OCI-LY1 (cell line): ENCODE measurements at regions not wholly inside any gene's neighbourhood (a gene's known extent, or its start where the extent isn't known, plus 50 kb on each side); places are given as distances from the start of the nearest gene placed in this dataset.

ENCODE experiments used
- H2AFZ ChIP-seq: fragments of 200-600 bp; sonication (generic), shearing (Covaris generic); 2 replicates; pipeline ENCODE4 v1.6.0; 2014; ENCODE audit warnings: antibody characterized with exemption, mild to moderate bottlenecking, low read length
- H3F3A ChIP-seq: fragments of 200-600 bp; sonication (generic), shearing (Covaris generic); 2 replicates; pipeline ENCODE4 v1.6.0; 2014; ENCODE audit warnings: mild to moderate bottlenecking, antibody characterized with exemption, low read length, moderate library complexity; ENCODE audit not compliant: insufficient read depth
- H3K27ac ChIP-seq: fragments of 200-600 bp; sonication (generic); 2 replicates; pipeline ENCODE4 v1.5.1; 2014; ENCODE audit warnings: low read length, mixed run types, mild to moderate bottlenecking, low read depth; ENCODE audit not compliant: poor library complexity, severe bottlenecking
- H3K27me3 ChIP-seq: fragments of 200-600 bp; sonication (generic); 2 replicates; pipeline ENCODE4 v1.6.0; 2014; ENCODE audit warnings: antibody characterized with exemption, mild to moderate bottlenecking, low read length, moderate library complexity; ENCODE audit not compliant: insufficient read depth
- H3K36me3 ChIP-seq: fragments of 200-600 bp; sonication (generic); 2 replicates; pipeline ENCODE4 v1.6.1; 2014; ENCODE audit warnings: mild to moderate bottlenecking, antibody characterized with exemption, low read length, moderate library complexity, mixed read lengths; ENCODE audit not compliant: insufficient read depth
- H3K4me1 ChIP-seq: fragments of 200-600 bp; sonication (generic); 2 replicates; pipeline ENCODE4 v1.5.1; 2014; ENCODE audit warnings: mild to moderate bottlenecking, low read length, moderate library complexity; ENCODE audit not compliant: insufficient read depth, severe bottlenecking
- H3K4me2 ChIP-seq: fragments of 200-600 bp; sonication (generic), shearing (Covaris generic); 2 replicates; pipeline ENCODE4 v1.6.1; 2014; ENCODE audit warnings: low read length
- H3K4me3 ChIP-seq: fragments of 200-600 bp; sonication (generic); 2 replicates; pipeline ENCODE4 v1.5.1; 2014; ENCODE audit warnings: low read length, low read depth, mild to moderate bottlenecking, mixed read lengths; ENCODE audit not compliant: poor library complexity, severe bottlenecking
- H3K79me2 ChIP-seq: fragments of 200-600 bp; shearing (Covaris generic); 2 replicates; pipeline ENCODE4 v1.6.1; 2016; ENCODE audit warnings: mixed run types, low read length, mixed read lengths; ENCODE audit not compliant: insufficient read depth
- H3K9ac ChIP-seq: fragments of 200-600 bp; sonication (generic), shearing (Covaris generic); 2 replicates; pipeline ENCODE4 v1.6.1; 2014; ENCODE audit warnings: mild to moderate bottlenecking, low read length, mixed read lengths
- H3K9me2 ChIP-seq: fragments of 200-600 bp; sonication (generic), shearing (Covaris generic); 2 replicates; pipeline ENCODE4 v1.6.1; 2014; ENCODE audit warnings: low read depth, mild to moderate bottlenecking, low read length, mixed read lengths
- H3K9me3 ChIP-seq: fragments of 200-600 bp; shearing (Covaris generic); 2 replicates; pipeline ENCODE4 v1.6.1; 2014; ENCODE audit warnings: low read length, mixed read lengths
- H4K20me1 ChIP-seq: fragments of 200-600 bp; sonication (generic), shearing (Covaris generic); 2 replicates; pipeline ENCODE4 v1.6.0; 2016; ENCODE audit warnings: mild to moderate bottlenecking, low read length; ENCODE audit not compliant: insufficient read depth
- CTCF ChIP-seq: fragments of 200-600 bp; sonication (generic), shearing (Covaris generic); IDR thresholded peaks from 2 replicates; pipeline ENCODE4 v1.5.1; 2017; ENCODE audit warnings: mild to moderate bottlenecking, antibody characterized with exemption, low read length, moderate library complexity, mixed read lengths
- EZH2 ChIP-seq: fragments of 200-600 bp; sonication (generic), shearing (Covaris generic); IDR thresholded peaks from 2 replicates; pipeline ENCODE4 v1.8.0; 2017; ENCODE audit warnings: borderline replicate concordance, mixed run types, mild to moderate bottlenecking, antibody characterized with exemption, low read length, moderate library complexity, mixed read lengths

DNA sequence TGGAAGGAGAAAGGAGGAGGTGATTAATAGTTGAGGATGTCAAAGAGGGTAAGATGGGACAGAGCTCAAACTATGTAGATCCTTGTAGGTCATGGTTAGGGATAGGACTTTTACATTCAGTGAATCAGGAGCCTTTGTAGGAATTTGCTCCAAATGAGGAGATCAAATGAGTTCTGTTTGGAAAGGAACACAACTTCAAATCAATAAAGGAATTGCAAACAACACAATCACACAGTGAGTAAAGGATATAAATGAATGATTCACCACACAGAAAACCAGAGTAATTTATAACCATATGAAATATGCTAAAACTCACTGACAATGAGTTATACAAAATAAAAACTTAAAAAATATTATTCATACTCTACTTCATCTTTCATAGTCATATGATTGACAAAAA, 480.8 kb upstream of the EPHA7 start:
- Histone ChIP-seq H3K4me3 (no peak overlapping the region), H3K9me3 (no peaks in the 10 kb centered on the region), H3K36me3 (no peaks in the 10 kb centered on the region), H3K4me1 (no peaks in the 10 kb centered on the region), H3K4me2 (no peak overlapping the region), H3K79me2 (no peaks in the 10 kb centered on the region), H3F3A (no peaks in the 10 kb centered on the region), H2AFZ (no peak overlapping the region), H3K9me2 (no peaks in the 10 kb centered on the region), H4K20me1 (no peaks in the 10 kb centered on the region), H3K27ac (no peak overlapping the region), H3K9ac (no peak overlapping the region), H3K27me3 (no peaks in the 10 kb centered on the region)
- TF ChIP-seq CTCF (no peak), EZH2 (no peak)

DNA sequence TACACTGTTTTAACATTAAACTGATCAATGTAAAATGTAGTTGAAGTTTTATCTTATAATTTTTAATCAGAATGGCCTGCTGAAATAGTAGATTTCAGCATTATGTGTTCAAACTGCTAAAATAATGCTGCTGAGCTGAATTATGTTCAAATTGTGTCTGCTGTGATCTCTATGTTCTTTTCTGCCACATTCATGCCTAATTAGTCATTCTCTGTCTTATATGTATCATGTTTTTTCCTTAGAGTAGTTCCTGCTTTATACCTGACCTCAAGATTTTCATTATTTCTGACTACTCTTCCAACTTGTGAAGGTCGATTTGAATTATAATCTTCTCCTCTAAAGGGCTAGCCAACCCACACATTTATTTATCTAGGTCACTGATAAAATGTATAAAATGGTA, 476.7 kb upstream of the EPHA7 start:
- Histone ChIP-seq H2AFZ (no peak overlapping the region), H3K9me3 (no peaks in the 10 kb centered on the region), H3K4me1 (no peaks in the 10 kb centered on the region), H3K9ac (no peak overlapping the region), H3F3A (no peaks in the 10 kb centered on the region), H3K4me2 (no peak overlapping the region), H3K36me3 (no peaks in the 10 kb centered on the region), H3K4me3 (no peak overlapping the region), H4K20me1 (no peaks in the 10 kb centered on the region), H3K27me3 (no peaks in the 10 kb centered on the region), H3K9me2 (no peaks in the 10 kb centered on the region), H3K27ac (no peak overlapping the region), H3K79me2 (no peaks in the 10 kb centered on the region)
- TF ChIP-seq CTCF = no peak
- no peak for TF ChIP-seq EZH2

DNA sequence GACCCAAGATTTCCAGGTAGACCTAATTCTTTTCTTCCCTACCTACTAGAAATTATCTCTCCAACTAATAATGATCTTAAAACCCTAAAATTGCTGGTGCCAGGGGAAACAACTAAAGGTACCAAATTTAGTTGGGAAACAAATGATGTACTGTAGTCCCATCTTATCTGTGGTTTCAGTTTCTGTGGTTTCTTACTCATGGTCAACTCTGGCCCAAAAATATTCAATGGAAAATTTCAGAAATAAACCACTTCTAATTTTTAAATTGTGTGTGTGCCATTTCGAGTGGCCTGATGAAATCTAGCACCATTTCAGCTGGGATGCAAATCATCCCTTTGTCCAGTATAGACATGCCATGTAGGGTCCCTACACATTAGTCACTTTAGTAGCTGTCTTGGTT, 475.2 kb upstream of the EPHA7 start:
- Histone ChIP-seq H4K20me1 (no peaks in the 10 kb centered on the region), H2AFZ (no peak overlapping the region), H3F3A (no peaks in the 10 kb centered on the region), H3K36me3 (no peaks in the 10 kb centered on the region), H3K4me3 (no peak overlapping the region), H3K9me3 (no peaks in the 10 kb centered on the region), H3K9ac (no peak overlapping the region), H3K79me2 (no peaks in the 10 kb centered on the region), H3K27ac (no peak overlapping the region), H3K9me2 (no peaks in the 10 kb centered on the region), H3K27me3 (no peaks in the 10 kb centered on the region), H3K4me2 (no peak overlapping the region), H3K4me1 (no peaks in the 10 kb centered on the region)
- TF ChIP-seq CTCF (no peak), EZH2 (no peak)
